NT2/D1 (cell line): ENCODE measurements at regions not wholly inside any gene's neighbourhood (a gene's known extent, or its start where the extent isn't known, plus 50 kb on each side); places are given as distances from the start of the nearest gene placed in this dataset.

Source experiments
- SUZ12 ChIP-seq: IDR thresholded peaks from 2 replicates; pipeline ENCODE4 v1.6.1; 2011; ENCODE audit not compliant: insufficient read length, insufficient read depth; ENCODE audit errors: extremely low read depth
- YY1 ChIP-seq: IDR thresholded peaks from 2 replicates; pipeline ENCODE4 v1.6.1; 2011; ENCODE audit not compliant: insufficient read length, insufficient read depth
- ZNF274 ChIP-seq: IDR thresholded peaks from 2 replicates; pipeline ENCODE4 v1.6.1; 2011; ENCODE audit warnings: mild to moderate bottlenecking, low read depth, low read length

- TF ChIP-seq SUZ12 (no peak), ZNF274 (no peak), YY1 (no peak)
Measured at GRCh38 chr1:218556016-218556415, 210.9 kb downstream of the TGFB2 start.
